ENCODE measurements at regions not wholly inside any gene's neighbourhood (a gene's known extent, or its start where the extent isn't known, plus 50 kb on each side); places are given as distances from the start of the nearest gene placed in this dataset.

DNA sequence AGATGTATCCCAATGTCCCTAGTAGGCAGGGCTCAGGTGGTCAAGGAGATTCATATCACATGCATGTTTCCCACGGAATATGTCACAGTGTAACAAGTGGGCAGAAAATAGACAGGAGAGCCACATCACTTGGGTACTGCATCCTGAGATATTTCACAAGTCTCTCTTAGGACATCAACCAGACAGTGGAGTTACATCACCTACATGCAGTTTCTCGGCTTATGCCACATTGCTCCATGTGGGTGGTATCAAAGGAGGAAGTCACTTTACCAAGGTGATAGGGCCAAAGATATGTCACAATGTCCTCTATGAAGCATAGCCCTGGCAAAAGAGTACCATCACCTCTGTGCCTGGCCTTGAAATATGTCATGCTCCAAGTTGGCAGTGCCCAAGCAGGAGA is 1056.7 kb upstream of the AMELY start:
- no peak for DNase-seq

DNA sequence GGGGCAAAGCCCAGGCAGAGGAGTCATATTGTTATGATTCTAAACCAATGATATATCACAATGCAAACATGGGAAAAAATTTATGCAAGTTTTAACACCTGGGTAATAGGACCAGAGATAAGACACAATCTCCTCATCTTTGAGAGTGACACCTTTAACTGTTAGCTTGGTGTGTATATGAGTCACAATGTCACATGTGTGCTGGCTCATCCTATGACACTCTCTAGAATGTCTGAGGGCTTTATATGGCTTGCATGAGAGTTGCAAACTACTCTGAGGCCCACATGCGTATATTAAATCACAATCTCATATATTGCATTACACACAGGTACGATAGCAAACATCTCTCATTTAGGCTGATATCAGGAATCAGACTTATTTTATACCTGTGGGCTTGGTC is 1055.4 kb upstream of the AMELY start:
- no peak for DNase-seq

DNA sequence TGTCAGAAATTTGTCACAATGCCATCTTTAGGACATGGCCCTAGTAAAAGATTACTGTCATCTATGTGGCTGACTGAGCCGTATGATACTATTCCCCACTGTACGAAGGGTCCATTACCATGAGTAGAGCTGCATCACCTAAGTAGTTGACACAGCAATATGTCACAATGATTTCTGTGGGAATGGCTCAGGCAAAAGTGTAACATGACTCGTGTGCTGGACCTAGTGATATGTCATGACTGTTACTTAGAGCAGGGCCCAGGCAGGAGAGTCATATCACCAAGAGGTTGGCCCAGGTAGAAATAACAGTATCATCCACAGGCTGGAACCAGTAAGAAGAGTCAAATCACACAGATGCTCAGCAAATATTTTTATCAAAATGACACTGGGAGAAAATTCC is 1051.8 kb upstream of the AMELY start:
- no peak for DNase-seq

DNA sequence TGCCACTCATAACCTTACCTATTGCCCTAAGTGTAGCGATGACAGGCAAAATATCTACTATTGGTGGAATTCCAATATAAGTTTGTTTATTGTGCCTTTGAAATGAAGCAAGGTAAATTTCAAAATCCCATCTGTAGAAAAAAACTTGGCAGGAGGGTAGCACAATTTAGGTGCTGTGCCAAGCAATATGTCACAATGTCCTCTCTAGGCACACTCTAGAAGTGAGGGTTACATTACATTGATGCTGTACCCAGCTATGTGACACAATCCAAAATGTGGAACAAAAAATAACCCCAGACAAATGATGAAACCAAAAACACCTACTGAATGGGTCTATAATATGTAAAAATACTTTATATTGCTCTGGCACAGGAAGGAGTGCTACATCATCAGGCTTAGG is 1050.8 kb upstream of the AMELY start:
- DNase-seq: no peak

DNA sequence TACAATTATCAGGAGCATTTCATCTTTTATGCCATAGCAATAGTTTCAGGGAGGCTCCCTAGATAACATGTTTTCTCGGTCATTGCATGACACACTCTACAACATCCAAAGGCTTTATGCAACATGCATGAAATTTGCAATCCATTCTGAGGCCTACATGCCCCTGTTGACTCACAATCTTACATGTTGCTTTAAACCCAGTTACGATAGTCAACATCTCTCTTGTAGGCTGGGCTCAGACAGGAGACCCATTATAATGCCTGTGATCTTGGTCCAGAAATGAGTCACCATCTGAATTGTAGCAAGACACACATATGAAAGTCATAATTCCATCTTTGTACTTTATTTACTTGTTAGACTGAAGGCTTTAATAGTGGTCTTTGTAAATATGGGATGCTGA is 1050.3 kb upstream of the AMELY start:
- no peak for DNase-seq

DNA sequence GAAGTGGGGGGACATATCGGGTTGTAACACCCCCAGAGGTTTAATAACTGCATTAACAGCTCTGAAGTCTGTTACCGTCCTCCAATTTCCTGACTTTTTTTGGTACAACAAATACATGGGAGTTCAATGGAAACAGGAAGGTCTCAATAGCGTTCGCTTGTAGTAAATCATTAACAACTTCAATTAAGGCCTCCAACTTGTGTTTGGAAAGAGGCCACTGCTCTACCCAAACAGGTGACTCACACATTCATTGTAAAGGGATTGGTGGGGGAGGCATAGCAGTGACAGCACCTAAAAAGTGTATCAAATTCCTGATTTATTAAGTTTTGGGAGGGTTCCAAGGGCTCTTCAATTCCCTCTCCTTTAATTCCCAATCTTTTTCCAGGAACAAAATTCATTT is 1046.2 kb upstream of the AMELY start:
- DNase-seq: peak; percentile 51

DNA sequence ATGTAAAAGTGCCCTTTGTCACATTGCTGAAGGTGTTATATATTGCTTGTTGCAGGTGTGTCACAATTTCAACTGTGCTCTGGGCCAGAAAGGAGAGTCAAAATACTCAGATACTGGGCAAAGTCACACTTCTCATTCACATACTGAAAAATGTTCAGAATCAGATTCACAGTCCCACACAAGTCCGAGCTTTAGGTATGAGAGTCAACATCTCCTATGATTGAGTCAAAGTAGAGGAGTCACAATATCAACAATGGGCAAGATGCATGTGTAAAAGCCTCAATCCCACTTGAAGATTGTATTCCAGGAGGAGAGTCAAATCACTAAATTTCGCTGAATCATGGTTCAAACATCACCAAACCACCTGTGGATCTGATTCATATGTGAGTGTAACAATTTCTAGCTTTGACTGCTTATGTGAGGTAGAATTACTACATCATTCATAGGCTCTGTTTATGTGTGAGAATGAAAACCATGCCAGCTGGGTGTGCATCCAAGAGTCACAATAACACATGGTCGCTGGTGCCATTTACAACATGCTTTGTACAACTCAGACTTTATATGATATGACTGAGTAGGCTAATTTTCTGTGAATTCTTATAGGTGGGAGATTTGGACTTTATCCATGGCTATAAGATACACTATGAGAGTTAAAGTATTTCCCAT is 1039.8 kb upstream of the AMELY start:
- DNase-seq: no peak

DNA sequence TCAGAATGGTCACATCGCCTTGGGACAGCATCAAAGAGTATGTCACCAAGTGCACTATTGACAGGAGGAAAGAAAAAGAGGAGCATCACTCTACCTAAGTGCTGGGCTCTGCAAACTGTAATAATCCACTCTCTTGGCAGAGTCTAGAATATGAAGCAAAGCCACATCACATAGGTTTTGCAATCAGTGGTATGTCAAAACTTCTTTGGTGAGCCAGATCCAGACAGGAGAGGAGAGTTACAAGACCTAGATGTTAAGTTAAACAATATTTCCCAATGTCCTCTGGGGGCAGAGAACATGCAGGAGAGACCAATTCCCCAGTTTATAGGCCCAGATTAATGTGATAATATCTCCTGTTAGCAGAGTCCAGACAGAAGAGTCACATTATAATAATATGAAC is 1032.6 kb upstream of the AMELY start:
- no peak for DNase-seq

DNA sequence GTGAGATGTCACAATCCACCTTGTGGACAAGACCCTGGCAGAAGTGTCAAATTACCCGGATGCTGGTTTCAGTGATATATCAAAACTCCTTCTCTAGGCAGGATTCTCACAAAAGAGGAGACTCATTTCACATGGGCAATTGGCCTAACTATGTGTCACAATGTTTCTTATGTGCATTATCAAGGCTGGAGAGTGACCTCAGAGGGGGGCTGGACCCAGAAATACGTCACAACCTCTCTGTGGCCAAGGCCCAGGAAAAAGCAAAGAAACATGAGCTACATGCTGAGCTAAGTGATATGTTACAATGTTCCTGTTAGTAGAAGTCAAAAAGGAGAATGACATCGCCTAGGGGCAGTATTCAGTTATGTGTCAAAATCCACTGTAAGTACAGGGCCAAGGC is 1031.2 kb upstream of the AMELY start:
- DNase-seq: peak; percentile 29

DNA sequence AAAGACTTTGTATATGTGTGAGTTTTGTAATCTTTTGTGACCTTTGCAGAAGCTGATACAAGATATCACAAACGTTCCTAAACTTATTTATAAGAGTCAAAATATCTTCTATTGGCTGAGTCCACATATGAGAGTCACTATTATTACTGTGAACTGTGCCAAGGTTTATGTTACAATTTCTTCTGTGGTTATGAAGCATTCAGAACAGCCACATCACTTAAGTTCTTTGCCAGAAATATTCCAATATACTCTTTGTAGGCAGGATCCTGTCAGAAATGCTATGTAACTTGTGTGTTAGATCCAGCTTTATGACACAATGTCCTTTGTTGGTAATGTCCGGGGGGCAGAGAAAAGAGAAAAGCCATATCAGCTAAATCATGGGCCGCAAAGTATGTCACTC is 1030.3 kb upstream of the AMELY start:
- DNase-seq: no peak

DNA sequence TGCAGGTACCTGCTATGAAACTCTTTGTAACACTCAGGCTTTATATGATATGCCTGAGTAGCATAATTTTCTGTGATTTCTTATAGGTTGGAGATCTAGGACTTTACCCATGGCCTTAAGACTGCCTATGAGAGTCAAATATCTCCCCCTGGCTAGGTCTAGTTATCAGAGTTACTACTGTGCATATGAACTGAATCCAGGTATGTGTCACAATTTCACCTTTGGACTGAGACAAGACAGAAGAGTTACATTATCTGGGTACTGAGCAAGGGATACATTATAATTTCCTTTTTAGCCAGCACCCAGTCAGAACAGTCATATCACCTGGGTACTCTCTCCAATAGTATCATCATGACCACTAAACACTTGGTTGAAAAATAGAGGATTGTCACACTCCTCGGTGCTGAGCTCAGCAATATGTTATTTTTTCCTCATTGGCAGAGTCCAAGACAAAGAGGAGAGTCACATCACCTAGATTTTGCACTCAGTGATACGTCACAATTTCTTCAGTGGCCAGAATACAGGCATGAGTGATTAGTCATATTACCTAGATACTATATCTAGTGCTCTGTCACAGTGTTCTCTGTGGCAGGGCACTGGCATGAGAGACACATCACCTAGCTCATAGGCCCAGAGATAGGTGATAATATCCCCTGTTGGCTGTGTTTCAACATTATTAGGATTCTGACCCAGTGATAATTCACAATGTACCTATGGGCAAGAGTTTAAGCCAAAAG is 1027.6 kb upstream of the AMELY start:
- DNase-seq: no peak

DNA sequence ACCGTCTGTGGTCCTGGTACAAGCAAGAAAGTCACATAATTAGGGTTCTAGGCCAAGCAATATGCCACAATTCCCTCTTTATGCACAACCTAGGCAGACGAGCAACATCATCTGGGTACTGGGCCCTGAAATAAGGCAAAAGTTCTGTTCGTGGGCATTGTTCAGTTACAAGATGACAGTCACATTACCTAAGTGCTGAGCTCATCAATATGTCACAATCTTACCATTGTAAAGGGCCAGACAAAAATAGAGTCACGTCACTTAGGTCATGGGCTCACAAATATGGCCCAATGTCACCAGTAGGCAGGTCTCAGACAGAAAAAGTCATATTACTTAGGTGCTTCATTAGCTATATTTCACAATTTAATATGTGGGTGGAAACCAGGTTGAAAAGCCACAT is 1025.3 kb upstream of the AMELY start:
- no peak for DNase-seq

DNA sequence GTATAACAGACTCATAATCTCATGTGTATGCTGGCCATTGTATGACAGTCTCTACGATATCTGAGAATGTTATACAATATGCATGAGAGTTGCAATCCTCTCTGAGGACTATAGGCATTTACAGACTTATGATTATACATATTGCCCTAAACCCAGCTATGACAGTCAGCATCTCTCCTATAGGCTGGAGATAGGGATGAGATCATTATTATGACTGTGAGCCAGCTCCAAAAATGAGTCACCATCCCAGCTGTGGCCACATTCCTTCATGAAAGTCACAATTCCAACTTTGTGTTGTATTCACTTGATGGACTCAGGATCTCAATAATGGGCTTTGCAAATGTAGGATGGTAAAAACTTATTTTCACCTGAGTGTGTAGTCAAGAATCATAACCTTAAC is 1024.5 kb upstream of the AMELY start:
- DNase-seq: no peak

DNA sequence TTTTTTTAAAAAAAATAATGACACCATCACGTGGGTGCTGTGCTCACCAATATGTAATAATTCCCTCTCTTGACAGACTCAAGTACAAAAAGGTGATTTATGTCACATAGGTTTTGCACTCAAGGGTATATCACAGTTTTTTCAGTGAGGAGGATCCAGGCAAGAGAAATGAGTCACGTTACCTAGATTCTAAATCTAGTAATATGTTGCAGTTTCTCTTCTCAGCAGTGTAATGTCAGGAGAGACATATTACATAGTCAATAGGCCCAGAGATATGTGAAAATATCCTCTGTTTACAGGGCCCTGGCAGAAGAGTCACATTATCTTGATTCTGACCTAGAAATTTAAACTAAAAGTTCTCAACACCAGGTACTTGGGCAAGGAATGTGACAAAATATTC is 1024.1 kb upstream of the AMELY start:
- no peak for DNase-seq

DNA sequence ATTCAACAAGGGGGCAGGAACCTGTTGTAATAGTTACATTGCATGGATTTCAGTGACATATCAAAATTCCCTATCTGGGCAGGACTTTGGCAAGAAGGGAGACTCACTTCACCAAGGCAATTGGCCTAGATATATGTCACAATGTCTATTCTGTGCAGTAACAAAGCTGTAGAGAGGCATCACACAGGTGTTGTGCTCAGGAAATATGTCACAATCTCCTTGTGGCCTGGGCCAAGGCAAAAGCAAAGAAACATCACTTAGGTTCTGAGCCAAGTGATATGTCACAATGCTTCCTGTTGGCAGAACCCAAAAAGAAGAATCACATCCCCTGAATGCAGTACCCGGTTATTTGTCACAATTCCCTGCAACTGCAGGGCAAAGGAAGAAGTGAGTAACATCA is 1020.9 kb upstream of the AMELY start:
- no peak for DNase-seq

DNA sequence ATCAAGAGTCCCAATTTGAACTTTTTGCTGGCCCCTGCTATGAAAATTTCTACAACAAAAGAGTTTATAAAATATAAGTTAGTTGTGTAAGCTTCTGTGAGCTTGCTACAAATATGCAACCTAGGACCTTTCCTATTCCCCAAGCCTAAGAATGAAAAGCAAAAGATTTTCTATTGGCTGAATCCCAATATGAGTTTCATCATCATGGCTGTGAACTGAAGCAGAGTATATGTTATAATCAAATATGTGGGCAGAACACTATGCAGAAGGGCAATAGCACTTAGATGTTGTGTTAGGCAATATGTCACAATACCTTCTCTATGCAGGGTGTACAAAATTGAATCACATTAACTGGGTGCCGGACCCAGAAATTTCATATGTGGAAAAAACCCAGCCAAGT is 1018.3 kb upstream of the AMELY start:
- DNase-seq: no peak

DNA sequence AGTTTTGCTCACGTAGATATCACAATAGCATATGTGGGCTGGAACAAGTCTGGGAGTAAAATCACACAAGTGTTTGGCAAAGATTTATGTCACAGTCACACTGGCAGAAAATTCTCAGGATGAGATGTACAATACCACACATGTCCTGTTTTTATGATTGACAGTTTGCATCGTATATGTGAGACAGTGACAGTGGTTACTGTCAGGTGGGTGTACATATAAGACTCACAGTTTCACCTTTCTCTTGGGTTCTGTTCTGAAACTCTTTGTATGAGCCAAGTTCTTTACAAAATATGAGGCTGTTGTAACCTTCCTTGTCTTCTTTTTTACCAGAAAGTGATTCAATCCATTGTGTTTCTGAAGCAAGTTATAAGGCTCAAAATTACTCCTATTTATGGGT is 1012.5 kb upstream of the AMELY start:
- DNase-seq: no peak

DNA sequence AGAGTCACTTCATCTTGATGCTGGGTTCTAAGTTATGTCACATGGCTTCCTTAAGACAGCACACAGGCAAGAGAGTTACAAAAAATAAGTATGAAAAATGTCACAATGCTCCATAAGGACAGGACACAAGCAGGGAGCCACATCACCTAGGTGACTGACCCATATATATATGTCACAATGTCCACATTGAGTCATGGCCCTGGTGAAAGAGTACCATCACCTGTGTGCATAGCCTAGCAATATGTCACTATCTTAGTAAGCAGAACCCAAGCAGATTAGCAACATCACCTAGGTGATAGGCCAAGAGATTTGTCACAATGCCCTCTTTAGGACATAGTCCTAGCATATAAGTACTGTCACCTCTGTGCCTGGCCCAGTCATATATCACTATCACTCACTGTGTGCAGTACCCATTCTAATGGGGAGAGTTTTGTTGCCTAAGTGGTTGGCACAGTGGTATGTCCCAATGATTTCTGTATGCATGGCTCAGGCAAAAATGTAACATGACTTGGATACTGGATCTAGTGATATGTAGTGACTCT is 1012.0 kb upstream of the AMELY start:
- no peak for DNase-seq

DNA sequence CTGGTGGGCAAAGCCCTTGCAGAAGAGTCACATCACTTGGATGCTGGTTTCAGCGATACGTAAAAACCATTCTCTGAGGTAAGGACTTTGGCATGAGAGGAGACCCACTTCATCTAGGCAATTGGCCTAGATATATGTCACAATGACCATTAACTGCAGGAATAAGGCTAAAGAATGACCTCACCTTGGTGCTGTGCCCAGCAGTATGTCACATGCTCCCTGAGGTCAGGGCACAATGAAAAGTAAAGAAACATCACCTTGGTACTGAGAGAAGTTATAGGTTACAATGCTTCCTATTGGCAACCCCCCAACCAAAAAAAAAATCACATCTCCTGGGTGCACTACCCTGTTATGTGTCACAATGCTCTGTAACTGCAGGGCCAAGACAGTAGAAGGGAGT is 1008.8 kb upstream of the AMELY start:
- no peak for DNase-seq

DNA sequence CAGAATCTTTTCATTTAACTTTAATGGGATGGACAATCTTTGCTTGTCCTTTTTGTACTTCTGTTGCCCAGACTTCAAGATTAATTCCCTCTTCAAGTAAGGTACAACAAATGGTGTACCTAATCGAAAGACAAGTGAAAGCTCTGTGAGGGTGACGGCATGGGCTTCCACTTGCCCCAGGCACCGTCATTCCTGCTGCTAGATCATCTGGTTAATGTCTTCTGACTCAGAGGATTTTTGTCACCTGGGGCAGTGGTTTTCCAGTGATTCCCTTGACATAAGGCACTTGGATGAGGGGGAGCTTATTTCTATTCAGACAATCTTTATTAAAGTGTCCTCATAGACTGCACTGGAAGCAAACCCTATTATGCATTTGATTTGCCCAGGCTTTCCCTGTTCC is 977.0 kb upstream of the AMELY start:
- no peak for DNase-seq

DNA sequence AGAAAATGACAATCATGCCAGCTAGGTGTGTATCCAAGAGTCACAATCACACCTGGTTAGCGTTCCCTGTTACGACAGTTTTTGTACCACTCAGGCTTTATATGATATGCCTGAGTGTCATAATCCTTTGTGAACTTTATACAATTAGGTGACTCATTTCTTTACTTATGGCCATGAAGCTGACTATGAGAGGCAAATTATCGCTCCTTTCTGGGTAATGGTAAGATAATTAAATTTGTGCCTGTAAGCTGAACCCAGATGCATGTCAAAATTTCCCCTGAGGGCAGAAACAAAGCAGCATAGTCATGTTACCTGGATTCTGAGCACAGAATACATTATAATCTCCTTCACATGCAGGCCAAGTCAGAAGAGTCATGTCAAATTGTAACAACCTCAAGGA is 970.1 kb upstream of the AMELY start:
- peak; percentile 93 for DNase-seq

DNA sequence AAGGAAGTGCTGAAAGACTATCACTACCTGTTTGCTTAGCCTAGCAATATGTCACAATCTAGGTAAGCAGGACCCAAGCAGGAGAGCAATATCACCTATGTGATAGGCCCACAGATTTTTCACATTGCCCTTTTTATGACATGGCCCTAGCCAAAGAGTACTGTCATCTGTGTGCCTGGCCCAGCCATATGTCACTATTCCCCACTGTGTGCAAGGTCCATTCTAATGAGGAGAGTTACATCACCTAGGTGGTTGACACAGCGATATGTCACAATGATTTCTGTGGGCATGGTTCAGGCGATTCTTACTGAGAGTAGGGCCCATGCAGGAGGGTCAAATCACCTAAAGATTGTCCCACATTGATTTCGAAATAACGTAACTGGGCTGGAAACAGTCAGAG is 967.7 kb upstream of the AMELY start:
- DNase-seq: peak; percentile 18

DNA sequence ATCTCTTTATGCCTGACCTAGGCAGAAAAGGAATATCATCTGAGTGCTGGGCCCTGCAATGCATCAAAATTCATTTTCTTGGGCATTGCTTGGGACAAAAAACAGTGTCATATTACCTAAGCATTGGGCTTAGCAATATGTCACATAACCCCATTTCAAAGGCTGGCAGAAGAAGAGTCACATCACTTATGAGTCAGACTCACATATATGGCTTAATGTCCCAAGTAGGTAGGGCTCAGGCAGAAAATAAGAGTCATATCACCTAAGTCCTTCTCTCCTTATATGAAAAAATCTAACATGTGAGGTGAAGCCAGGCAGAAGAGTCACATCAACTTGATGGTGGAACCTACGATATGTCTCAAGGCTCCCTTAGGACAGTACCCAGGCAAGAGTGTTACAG is 967.2 kb upstream of the AMELY start:
- peak; percentile 18 for DNase-seq

DNA sequence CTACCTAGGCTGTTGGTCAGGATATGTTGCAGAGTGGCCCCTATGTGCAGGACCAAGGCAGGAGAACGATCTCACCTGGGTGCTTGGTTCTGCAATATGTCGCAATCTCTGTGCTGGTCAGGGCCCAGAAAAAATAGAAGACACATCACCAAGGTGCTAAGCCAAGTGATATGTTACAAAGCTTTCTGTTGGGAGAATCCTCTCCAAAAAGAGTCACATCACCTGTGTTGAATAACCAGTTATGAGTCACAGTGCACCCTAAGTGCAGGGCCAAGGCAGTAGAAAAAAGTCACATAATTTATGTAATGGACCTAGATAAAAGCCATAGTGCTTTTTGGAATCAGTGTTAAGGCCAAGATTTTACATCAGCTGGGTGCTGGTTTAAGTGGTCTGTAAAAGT is 965.9 kb upstream of the AMELY start:
- no peak for DNase-seq

DNA sequence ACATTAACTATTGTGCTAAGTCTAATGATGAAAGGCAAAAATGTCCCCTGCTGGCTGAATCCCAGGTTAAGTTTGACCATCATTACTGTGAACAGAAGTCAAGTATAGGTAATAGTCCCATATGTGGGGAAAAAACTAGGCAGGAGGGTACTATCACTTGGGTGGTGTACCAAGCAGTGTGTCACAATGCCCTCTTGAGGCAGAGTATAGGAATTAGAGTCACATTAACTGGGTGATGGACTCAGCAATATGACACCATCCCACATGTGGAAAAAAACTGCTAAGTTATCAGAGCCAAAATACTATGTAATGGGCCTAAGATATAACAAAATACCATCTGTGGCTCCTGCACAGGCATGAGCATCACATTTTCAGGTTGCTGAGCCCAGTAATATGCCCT is 962.5 kb upstream of the AMELY start:
- peak; percentile 73 for DNase-seq
